ENCODE measurements at regions not wholly inside any gene's neighbourhood (a gene's known extent, or its start where the extent isn't known, plus 50 kb on each side); places are given as distances from the start of the nearest gene placed in this dataset.

DNA sequence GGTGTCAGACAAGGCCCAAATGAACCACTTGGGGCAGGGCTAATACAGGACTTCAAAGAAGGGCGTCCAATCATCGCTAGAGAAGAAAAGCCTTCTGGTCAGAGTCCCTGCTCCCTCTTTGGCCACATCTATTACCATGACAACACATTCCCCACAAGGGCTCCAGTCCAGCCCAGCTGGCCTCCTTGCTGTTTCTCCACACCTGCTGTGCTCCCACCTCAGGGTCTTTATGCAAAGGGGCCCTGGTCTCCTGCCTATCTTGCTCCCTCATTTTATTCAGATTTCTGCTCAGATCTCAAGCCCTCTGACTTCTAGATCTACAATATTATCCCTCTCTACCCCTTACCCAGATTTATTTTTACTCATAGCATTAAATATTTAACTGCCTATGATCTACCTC, 58.0 kb upstream of the KIRREL3 start:
- FAIRE-seq = no peak
- ATAC-seq = no peak
- TF ChIP-seq, protein P1, sequence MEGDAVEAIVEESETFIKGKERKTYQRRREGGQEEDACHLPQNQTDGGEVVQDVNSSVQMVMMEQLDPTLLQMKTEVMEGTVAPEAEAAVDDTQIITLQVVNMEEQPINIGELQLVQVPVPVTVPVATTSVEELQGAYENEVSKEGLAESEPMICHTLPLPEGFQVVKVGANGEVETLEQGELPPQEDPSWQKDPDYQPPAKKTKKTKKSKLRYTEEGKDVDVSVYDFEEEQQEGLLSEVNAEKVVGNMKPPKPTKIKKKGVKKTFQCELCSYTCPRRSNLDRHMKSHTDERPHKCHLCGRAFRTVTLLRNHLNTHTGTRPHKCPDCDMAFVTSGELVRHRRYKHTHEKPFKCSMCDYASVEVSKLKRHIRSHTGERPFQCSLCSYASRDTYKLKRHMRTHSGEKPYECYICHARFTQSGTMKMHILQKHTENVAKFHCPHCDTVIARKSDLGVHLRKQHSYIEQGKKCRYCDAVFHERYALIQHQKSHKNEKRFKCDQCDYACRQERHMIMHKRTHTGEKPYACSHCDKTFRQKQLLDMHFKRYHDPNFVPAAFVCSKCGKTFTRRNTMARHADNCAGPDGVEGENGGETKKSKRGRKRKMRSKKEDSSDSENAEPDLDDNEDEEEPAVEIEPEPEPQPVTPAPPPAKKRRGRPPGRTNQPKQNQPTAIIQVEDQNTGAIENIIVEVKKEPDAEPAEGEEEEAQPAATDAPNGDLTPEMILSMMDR (IDR thresholded peaks at IDR 0.05) = no peak
- H3K4me1 ChIP-seq = no peaks in the 10 kb centered on the region
- no peak overlapping the region for H3K4me3 ChIP-seq
- no peaks in the 10 kb centered on the region for H3K27me3 ChIP-seq
- no peak overlapping the region for H3K27ac ChIP-seq
- no peaks in the 10 kb centered on the region for H3K9me3 ChIP-seq
- intact Hi-C loops (cut with DNase I) = no loop called here
- no peaks in the 10 kb centered on the region for H3K36me3 ChIP-seq
- no peak for DNase-seq
- WGBS, 2 donors = 87 to 97% methylated on average over 2 of the region's 2 CpGs

DNA sequence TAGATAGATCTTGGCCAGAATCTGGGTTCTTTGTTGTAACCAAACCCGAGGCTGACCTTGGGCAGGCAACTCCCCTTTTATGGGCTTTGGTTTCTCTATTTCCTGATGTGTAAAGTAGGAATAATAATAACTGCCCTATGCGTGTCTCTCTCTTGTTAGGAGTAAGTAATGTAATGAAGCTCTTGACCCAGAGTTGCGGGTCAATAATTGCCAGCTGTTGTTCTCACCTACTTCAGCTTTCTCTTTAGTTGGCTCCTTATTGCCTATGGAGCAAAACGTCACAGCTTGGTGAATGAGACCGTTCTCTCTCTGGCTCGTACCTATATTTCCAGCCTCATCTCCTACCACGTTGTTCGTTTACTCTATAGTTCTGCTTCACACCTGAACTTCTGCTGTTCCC, 56.6 kb upstream of the KIRREL3 start:
- ATAC-seq = no peak
- Histone ChIP-seq H3K9me3 (no peaks in the 10 kb centered on the region), H3K4me3 (no peak overlapping the region), H3K27ac (no peak overlapping the region), H3K27me3 (no peaks in the 10 kb centered on the region), H3K36me3 (no peaks in the 10 kb centered on the region), H3K4me1 (no peaks in the 10 kb centered on the region)
- 53 to 60% methylated on average over 8 of the region's 8 CpGs for WGBS, 2 donors
- DNase-seq = no peak
- FAIRE-seq = no peak
- intact Hi-C loops (cut with DNase I) = no loop called here
- TF ChIP-seq, protein P1 (IDR thresholded peaks at IDR 0.05) = no peak

DNA sequence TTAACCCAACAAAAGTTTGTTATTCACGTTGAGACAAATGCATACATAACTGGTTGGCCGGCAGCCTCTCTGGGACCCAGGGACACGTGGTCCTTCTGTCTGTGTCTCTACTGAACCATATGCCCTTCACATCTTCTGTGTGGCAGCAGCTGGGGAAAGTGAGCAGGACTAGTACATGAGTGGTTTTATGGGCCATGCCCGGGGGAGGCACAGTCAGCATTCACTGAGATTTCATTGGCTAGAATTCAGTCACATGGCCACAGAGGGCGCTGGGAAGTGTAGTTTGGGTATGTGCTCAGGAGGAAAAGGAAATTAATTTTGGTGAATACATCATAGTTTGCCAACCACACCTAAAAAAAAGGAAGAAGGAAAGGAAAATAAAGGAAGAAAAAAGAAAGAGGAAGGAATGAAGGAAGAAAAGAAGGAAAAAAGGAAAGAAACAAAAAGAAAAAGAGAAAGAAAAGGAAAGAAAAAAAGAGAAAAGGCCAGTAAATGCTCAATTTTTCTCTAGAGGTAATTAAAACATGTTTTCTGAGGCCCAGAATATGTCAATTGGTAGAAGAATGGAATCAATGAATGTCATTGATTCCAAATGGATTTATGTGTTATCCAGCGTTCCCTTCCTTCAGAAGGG, 55.9 kb upstream of the KIRREL3 start:
- Histone ChIP-seq H3K4me3 (no peak overlapping the region), H3K27me3 (no peaks in the 10 kb centered on the region), H3K27ac (no peak overlapping the region), H3K4me1 (no peaks in the 10 kb centered on the region), H3K9me3 (no peaks in the 10 kb centered on the region), H3K36me3 (no peaks in the 10 kb centered on the region)
- WGBS, 2 donors = 74 to 83% methylated on average over 6 of the region's 6 CpGs
- no peak for DNase-seq
- TF ChIP-seq, protein P1 (IDR thresholded peaks at IDR 0.05) = no peak
- intact Hi-C loops (cut with DNase I) = no loop called here
- no peak for ATAC-seq
- FAIRE-seq = no peak

DNA sequence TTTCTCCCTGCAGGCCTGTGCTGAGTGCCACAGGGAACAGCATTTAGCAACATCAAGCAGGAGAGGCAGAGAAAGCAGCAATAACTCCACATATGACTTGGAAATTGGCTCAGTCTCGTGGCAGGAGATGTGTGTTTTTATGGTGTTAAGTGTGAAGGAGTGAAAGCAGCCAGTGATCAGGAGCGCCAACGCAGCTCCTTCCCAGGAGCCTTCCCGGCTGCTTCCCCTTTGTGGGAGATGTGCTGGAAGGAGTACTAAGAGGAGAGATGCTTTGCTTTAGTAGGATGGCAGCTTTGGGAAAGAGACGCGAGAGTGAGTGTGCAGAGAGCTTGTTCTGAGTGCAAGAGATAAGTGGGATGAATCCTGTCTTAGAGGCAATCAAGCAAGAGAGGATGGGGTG, 54.7 kb upstream of the KIRREL3 start:
- WGBS, 2 donors = 76 to 85% methylated on average over 6 of the region's 6 CpGs
- no peak for ATAC-seq
- H3K4me1 ChIP-seq = no peaks in the 10 kb centered on the region
- H3K36me3 ChIP-seq = no peaks in the 10 kb centered on the region
- no peak overlapping the region for H3K4me3 ChIP-seq
- no peak overlapping the region for H3K27ac ChIP-seq
- no peak for FAIRE-seq
- intact Hi-C loops (cut with DNase I) = no loop called here
- no peaks in the 10 kb centered on the region for H3K27me3 ChIP-seq
- DNase-seq = no peak
- no peaks in the 10 kb centered on the region for H3K9me3 ChIP-seq
- TF ChIP-seq, protein P1 (IDR thresholded peaks at IDR 0.05) = no peak

GRCh38 chr11:127054153-127054552, 53.6 kb upstream of the KIRREL3 start:
- no peak overlapping the region for H3K4me3 ChIP-seq
- H3K36me3 ChIP-seq = no peaks in the 10 kb centered on the region
- DNase-seq (no peak), ATAC-seq (no peak), FAIRE-seq (no peak)
- TF ChIP-seq, protein P1 (IDR thresholded peaks at IDR 0.05) = no peak
- H3K27me3 ChIP-seq = no peaks in the 10 kb centered on the region
- H3K9me3 ChIP-seq = no peaks in the 10 kb centered on the region
- H3K27ac ChIP-seq = no peak overlapping the region
- intact Hi-C loops (cut with DNase I) = no loop called here
- WGBS, 2 donors = 42 to 59% methylated on average over 2 of the region's 2 CpGs
- no peaks in the 10 kb centered on the region for H3K4me1 ChIP-seq

All from pancreas (tissue), 10 donors.